HG03196 (cell line): ENCODE measurements at regions not wholly inside any gene's neighbourhood (a gene's known extent, or its start where the extent isn't known, plus 50 kb on each side); places are given as distances from the start of the nearest gene placed in this dataset.
A peak's percentile ranks its signal among the peaks of the same experiment; 100 is the strongest.

ENCODE experiments used
- ATAC-seq: cut with Tn5 transposase; IDR thresholded peaks from one replicate; pipeline ENCODE4 v1.9.1; 2021; ENCODE audit not compliant: unreplicated experiment

GRCh38 chr3:22106213-22106896 is 355.3 kb upstream of the ZNF385D start:
- no peak for ATAC-seq

GRCh38 chr3:22111226-22111625 is 360.2 kb upstream of the ZNF385D start:
- no peak for ATAC-seq

- ATAC-seq = no peak
These were observed 362.4 kb upstream of the ZNF385D start for GRCh38 chr3:22113453-22113852.

- no peak for ATAC-seq
These were observed 364.6 kb upstream of the ZNF385D start for GRCh38 chr3:22115581-22115980.

GRCh38 chr3:22117091-22117490 is 366.1 kb upstream of the ZNF385D start:
- ATAC-seq = no peak

GRCh38 chr3:22117751-22118346 is 366.8 kb upstream of the ZNF385D start:
- ATAC-seq = no peak

- ATAC-seq = no peak
These were observed 367.5 kb upstream of the ZNF385D start for GRCh38 chr3:22118542-22118941.

GRCh38 chr3:22121068-22121701 is 370.2 kb upstream of the ZNF385D start:
- peak; percentile 90 for ATAC-seq

- peak; percentile 58 for ATAC-seq
These were observed 371.6 kb upstream of the ZNF385D start for GRCh38 chr3:22122567-22122966.

GRCh38 chr3:22129101-22129500 is 378.1 kb upstream of the ZNF385D start:
- no peak for ATAC-seq

GRCh38 chr3:22141769-22142168 is 390.8 kb upstream of the ZNF385D start:
- no peak for ATAC-seq

- ATAC-seq = no peak
These were observed 396.2 kb upstream of the ZNF385D start for GRCh38 chr3:22147161-22147560.

- no peak for ATAC-seq
These were observed 405.9 kb upstream of the ZNF385D start for GRCh38 chr3:22156868-22157267.

- no peak for ATAC-seq
These were observed 406.8 kb upstream of the ZNF385D start for GRCh38 chr3:22157848-22158247.

- ATAC-seq = no peak
These were observed 408.1 kb upstream of the ZNF385D start for GRCh38 chr3:22159004-22159695.

- ATAC-seq = no peak
These were observed 410.3 kb upstream of the ZNF385D start for GRCh38 chr3:22161315-22161714.

GRCh38 chr3:22170370-22170769 is 419.4 kb upstream of the ZNF385D start:
- ATAC-seq = no peak

GRCh38 chr3:22172964-22173363 is 422.0 kb upstream of the ZNF385D start:
- no peak for ATAC-seq

- no peak for ATAC-seq
These were observed 424.9 kb upstream of the ZNF385D start for GRCh38 chr3:22175947-22176346.

- ATAC-seq = no peak
These were observed 425.9 kb upstream of the ZNF385D start for GRCh38 chr3:22176911-22177310.

GRCh38 chr3:22189616-22190015 is 438.6 kb upstream of the ZNF385D start:
- ATAC-seq = no peak

GRCh38 chr3:22199095-22199494 is 448.1 kb upstream of the ZNF385D start:
- no peak for ATAC-seq
